KMS-11 (cell line): ENCODE measurements at regions not wholly inside any gene's neighbourhood (a gene's known extent, or its start where the extent isn't known, plus 50 kb on each side); places are given as distances from the start of the nearest gene placed in this dataset.

Experiments used
- H2AFZ ChIP-seq: fragments of 200-600 bp; sonication (generic); 2 replicates; pipeline ENCODE4 v1.6.1; 2016; ENCODE audit warnings: antibody characterized with exemption, mixed run types, low read depth
- H3K27ac ChIP-seq: fragments of 200-600 bp; sonication (generic); 2 replicates; pipeline ENCODE4 v1.6.1; 2016; ENCODE audit warnings: mild to moderate bottlenecking, mixed run types
- H3K27me3 ChIP-seq: fragments of 200-600 bp; sonication (generic); 2 replicates; pipeline ENCODE4 v1.6.1; 2017; ENCODE audit warnings: mild to moderate bottlenecking, low read depth, mixed run types, moderate library complexity; ENCODE audit not compliant: insufficient read depth
- H3K36me3 ChIP-seq: fragments of 200-600 bp; sonication (generic); 2 replicates; pipeline ENCODE4 v1.6.1; 2017; ENCODE audit warnings: mild to moderate bottlenecking, mixed run types; ENCODE audit not compliant: insufficient read depth
- H3K4me1 ChIP-seq: fragments of 200-600 bp; sonication (generic); 2 replicates; pipeline ENCODE4 v1.6.1; 2016; ENCODE audit warnings: mild to moderate bottlenecking, low read depth, mixed run types; ENCODE audit not compliant: poor library complexity, severe bottlenecking
- H3K4me2 ChIP-seq: fragments of 200-600 bp; sonication (generic); 2 replicates; pipeline ENCODE4 v1.7.0; 2016; ENCODE audit warnings: mild to moderate bottlenecking, mixed run types
- H3K4me3 ChIP-seq: fragments of 200-600 bp; sonication (generic); IDR thresholded peaks from 2 replicates; pipeline ENCODE4 v1.6.1; 2017; ENCODE audit warnings: low read depth, low read length, mixed read lengths; ENCODE audit not compliant: insufficient read depth
- H3K79me2 ChIP-seq: fragments of 200-600 bp; sonication (generic); 2 replicates; pipeline ENCODE4 v1.6.1; 2016; ENCODE audit warnings: low read depth, mixed run types; ENCODE audit not compliant: insufficient read depth
- H3K9ac ChIP-seq: fragments of 200-600 bp; sonication (generic); 2 replicates; pipeline ENCODE4 v1.6.1; 2016; ENCODE audit warnings: mild to moderate bottlenecking, mixed run types
- H4K20me1 ChIP-seq: fragments of 200-600 bp; sonication (generic); 2 replicates; pipeline ENCODE4 v1.6.1; 2016; ENCODE audit warnings: mild to moderate bottlenecking, mixed run types; ENCODE audit not compliant: insufficient read depth
- TF ChIP-seq, protein P1 (sequence below): fragments of 200-600 bp; sonication (generic); conservative IDR thresholded peaks from 2 replicates; pipeline ENCODE4 v1.6.1; 2017; ENCODE audit warnings: low read depth, mild to moderate bottlenecking, antibody characterized with exemption, low read length, moderate library complexity, mixed read lengths

DNA sequence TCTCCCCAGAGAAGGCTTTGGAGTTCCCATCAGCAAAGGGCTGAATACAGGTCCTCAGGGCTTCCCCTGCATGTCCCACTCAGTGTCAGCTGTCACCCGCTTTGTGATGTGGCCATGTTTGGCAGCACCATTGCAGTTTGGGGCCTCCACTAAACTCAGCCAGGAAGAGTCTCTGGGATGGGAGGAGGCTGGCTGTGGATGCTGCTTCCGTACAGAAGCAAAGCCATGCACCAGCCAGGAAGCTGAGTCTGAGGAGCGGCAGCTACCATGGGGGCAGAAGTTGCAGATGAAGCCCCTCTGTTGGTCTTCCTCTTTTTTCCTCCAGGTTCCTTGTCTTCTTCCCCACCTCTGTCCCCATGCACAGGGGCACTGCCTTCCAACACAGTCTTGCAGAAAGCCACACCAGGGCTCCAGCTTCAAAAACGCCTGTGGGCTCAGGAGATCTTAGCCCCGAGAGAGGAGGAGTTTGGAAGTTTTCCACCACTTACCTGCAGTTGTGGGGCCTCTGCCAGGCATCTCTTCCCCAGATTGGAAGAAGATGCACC lies 416.8 kb downstream of the NPHP4 start:
- no peak overlapping the region for H3K4me3 ChIP-seq
- no peak overlapping the region for H3K9ac ChIP-seq
- no peak overlapping the region for H3K4me2 ChIP-seq
- H3K27me3 ChIP-seq, result no peaks in the 10 kb centered on the region; the same call in 1 of the 2 replicates
- no peaks in the 10 kb centered on the region for H4K20me1 ChIP-seq
- TF ChIP-seq, protein P1, sequence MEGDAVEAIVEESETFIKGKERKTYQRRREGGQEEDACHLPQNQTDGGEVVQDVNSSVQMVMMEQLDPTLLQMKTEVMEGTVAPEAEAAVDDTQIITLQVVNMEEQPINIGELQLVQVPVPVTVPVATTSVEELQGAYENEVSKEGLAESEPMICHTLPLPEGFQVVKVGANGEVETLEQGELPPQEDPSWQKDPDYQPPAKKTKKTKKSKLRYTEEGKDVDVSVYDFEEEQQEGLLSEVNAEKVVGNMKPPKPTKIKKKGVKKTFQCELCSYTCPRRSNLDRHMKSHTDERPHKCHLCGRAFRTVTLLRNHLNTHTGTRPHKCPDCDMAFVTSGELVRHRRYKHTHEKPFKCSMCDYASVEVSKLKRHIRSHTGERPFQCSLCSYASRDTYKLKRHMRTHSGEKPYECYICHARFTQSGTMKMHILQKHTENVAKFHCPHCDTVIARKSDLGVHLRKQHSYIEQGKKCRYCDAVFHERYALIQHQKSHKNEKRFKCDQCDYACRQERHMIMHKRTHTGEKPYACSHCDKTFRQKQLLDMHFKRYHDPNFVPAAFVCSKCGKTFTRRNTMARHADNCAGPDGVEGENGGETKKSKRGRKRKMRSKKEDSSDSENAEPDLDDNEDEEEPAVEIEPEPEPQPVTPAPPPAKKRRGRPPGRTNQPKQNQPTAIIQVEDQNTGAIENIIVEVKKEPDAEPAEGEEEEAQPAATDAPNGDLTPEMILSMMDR, result no peak
- no peaks in the 10 kb centered on the region for H3K4me1 ChIP-seq
- no peaks in the 10 kb centered on the region for H3K79me2 ChIP-seq
- H2AFZ ChIP-seq, result no peak overlapping the region
- no peaks in the 10 kb centered on the region for H3K36me3 ChIP-seq
- no peak overlapping the region for H3K27ac ChIP-seq

DNA sequence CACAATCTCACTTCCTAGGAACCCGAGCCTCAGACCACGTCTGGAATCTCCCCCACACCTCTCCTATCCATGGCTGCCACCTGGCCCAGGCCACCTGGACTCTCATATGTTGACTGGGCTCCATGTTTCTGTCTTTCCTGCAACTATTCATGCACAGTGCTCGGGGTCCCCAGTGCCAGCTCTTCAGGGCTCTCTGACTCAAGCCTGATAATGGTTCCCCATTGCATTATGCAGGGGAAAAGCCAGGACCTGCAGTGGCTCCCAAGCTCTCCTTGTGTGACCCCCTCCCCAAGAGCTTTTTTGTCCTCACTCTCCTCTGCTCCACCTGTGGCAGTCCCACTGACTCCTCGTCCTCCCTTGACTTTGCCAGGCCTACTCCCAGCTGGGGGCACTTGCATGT lies 417.6 kb downstream of the NPHP4 start:
- Histone ChIP-seq H2AFZ (no peak overlapping the region), H3K9ac (no peak overlapping the region), H3K27ac (no peak overlapping the region), H4K20me1 (no peaks in the 10 kb centered on the region), H3K4me3 (no peak overlapping the region), H3K4me1 (no peaks in the 10 kb centered on the region), H3K79me2 (no peaks in the 10 kb centered on the region), H3K4me2 (no peak overlapping the region), H3K27me3 (no peaks in the 10 kb centered on the region; the same call in 1 of the 2 replicates), H3K36me3 (no peaks in the 10 kb centered on the region)
- TF ChIP-seq, protein P1, result no peak

DNA sequence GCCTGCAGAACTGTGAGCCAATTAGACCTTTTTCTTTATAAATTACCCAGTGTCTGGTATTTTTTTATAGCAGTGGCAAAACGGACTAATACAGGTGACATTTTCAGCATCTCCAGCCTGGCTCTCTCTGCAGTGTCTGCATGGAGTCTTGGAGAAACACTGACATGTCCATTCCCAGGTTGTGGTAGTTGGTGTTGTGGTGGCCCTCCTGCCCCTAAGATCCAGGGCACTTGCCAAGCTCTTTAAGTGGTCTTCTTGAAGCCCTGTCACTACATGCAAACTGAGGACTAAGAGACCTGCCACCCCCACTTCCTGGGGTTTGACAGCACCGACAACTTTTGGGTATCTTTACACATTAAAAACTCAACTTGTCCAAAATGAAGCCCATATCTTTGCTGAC lies 419.4 kb downstream of the NPHP4 start:
- Histone ChIP-seq H3K79me2 (no peaks in the 10 kb centered on the region), H3K9ac (no peak overlapping the region), H4K20me1 (no peaks in the 10 kb centered on the region), H3K4me3 (no peak overlapping the region), H3K4me2 (no peak overlapping the region), H3K27me3 (no peaks in the 10 kb centered on the region; the same call in 1 of the 2 replicates), H3K27ac (no peak overlapping the region), H2AFZ (no peak overlapping the region), H3K36me3 (no peaks in the 10 kb centered on the region), H3K4me1 (no peaks in the 10 kb centered on the region)
- TF ChIP-seq, protein P1, result no peak

DNA sequence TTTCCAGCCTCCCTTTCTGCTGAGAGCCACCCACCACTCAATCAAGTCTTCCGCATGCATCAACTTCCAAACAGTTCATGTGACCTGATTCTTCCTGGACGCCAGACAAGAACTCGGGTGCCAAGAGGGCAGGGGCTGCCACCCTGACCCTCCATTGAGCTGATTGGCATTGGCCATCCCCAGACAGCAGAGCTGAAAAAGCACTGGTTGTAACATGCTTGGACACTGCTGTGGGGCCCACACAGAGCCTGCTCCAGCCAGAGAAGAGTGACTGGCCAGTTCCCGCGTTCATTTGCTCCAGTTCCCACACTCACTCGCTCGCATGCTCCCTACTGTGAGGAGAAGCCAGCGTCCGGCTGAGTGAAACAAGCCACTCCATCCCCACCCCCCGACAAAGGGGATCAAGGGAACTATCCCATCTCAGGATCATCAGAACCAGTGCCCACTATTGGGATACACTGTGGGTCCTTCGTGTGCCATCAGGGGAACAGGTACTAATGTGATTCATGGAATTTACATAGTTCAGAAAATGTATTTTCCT lies 420.3 kb downstream of the NPHP4 start:
- Histone ChIP-seq H4K20me1 (no peaks in the 10 kb centered on the region), H3K4me2 (no peak overlapping the region), H3K4me1 (no peaks in the 10 kb centered on the region), H3K27me3 (no peaks in the 10 kb centered on the region; the same call in 1 of the 2 replicates), H3K4me3 (no peak overlapping the region), H3K9ac (no peak overlapping the region), H2AFZ (no peak overlapping the region), H3K79me2 (no peaks in the 10 kb centered on the region), H3K27ac (no peak overlapping the region), H3K36me3 (no peaks in the 10 kb centered on the region)
- TF ChIP-seq, protein P1, result no peak
